ENCODE measurements at regions not wholly inside any gene's neighbourhood (a gene's known extent, or its start where the extent isn't known, plus 50 kb on each side); places are given as distances from the start of the nearest gene placed in this dataset.

DNA sequence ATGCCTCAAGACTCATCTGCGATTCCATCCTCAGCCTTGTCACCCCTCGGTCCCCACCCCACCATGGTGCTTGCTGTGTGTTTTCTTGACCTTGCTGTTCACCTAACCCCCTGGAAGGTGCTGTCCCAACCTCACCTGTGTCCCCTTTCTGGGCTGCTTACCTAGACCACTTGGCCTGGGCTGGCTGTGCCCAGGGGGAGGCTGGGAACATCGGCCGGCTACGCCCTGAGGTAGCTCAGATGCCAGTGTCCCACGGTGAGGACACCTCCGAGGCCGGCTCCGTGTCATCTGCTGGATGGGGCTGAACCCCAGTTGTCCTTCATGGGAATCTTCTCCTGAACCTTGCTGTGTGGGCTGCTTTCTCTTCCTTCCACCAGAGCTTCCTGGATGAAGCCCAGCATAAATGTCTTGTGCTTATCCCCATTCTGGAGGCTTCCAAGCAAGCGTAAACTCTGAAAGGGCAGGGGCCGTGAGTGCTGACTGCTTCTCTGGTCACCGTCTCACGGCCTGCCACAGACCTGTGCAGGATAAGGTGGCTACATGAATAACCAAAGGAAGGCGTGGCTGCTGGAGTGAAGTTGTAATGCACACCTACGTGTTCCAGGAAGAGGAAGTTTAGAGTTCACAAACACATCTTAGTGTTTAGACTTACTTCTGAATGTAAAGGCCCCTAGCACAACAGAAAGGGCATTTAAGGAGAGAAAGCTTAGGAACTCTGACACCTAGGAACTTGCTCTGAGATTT, 724.3 kb downstream of the TBC1D22A start:
- Histone ChIP-seq H3K27ac (ENCODE audit: low read length) (no peak overlapping the region), H3K27me3 (ENCODE audit: control insufficient read depth, insufficient read depth, low read length) (no peaks in the 10 kb centered on the region), H3K4me1 (ENCODE audit: control insufficient read depth, insufficient read depth, low read length) (no peaks in the 10 kb centered on the region), H3K4me3 (ENCODE audit: low read length) (no peak overlapping the region), H3K36me3 (ENCODE audit: control insufficient read depth, insufficient read depth, low read length) (no peaks in the 10 kb centered on the region), H3K9me3 (ENCODE audit: control insufficient read depth, insufficient read depth, low read length) (no peaks in the 10 kb centered on the region)
- no peaks in the 10 kb centered on the region for H3K4me1 Mint-ChIP-seq
- TF ChIP-seq CTCF (IDR thresholded peaks at IDR 0.05), result no peak
- intact Hi-C loops (cut with micrococcal nuclease), result no loop called here
- no peak overlapping the region for H3K27ac Mint-ChIP-seq
- WGBS (ENCODE audit: insufficient coverage), result 84% methylated on average over 15 of the region's 15 CpGs
- H3K9me3 Mint-ChIP-seq, result no peaks in the 10 kb centered on the region
- no peak for ATAC-seq
- no peak overlapping the region for H3K4me3 Mint-ChIP-seq
- no peaks in the 10 kb centered on the region for H3K36me3 Mint-ChIP-seq
- H3K27me3 Mint-ChIP-seq (ENCODE audit: low read depth in 2 of 2), result peaks cover 12 to 16% of the 10 kb centered on the region in 2 donors
- DNase-seq, result no peak

GRCh38 chr22:47484960-47485569, 722.6 kb downstream of the TBC1D22A start:
- no peak for ATAC-seq
- H3K27me3 ChIP-seq (ENCODE audit: control insufficient read depth, insufficient read depth, low read length), result peaks cover 2% of the 10 kb centered on the region
- DNase-seq, result no peak
- H3K36me3 ChIP-seq (ENCODE audit: control insufficient read depth, insufficient read depth, low read length), result no peaks in the 10 kb centered on the region
- H3K27me3 Mint-ChIP-seq (ENCODE audit: low read depth in 2 of 2), result peaks cover 16 to 19% of the 10 kb centered on the region in 2 donors
- no peak overlapping the region for H3K27ac Mint-ChIP-seq
- H3K9me3 Mint-ChIP-seq, result no peaks in the 10 kb centered on the region
- 80% methylated on average over 4 of the region's 4 CpGs for WGBS (ENCODE audit: insufficient coverage)
- no peaks in the 10 kb centered on the region for H3K4me1 Mint-ChIP-seq
- intact Hi-C loops (cut with micrococcal nuclease), result no loop called here
- H3K4me1 ChIP-seq (ENCODE audit: control insufficient read depth, insufficient read depth, low read length), result no peaks in the 10 kb centered on the region
- H3K9me3 ChIP-seq (ENCODE audit: control insufficient read depth, insufficient read depth, low read length), result no peaks in the 10 kb centered on the region
- H3K4me3 Mint-ChIP-seq, result no peak overlapping the region
- no peak overlapping the region for H3K27ac ChIP-seq (ENCODE audit: low read length)
- H3K36me3 Mint-ChIP-seq, result no peaks in the 10 kb centered on the region
- no peak for TF ChIP-seq CTCF (IDR thresholded peaks at IDR 0.05)
- no peak overlapping the region for H3K4me3 ChIP-seq (ENCODE audit: low read length)

DNA sequence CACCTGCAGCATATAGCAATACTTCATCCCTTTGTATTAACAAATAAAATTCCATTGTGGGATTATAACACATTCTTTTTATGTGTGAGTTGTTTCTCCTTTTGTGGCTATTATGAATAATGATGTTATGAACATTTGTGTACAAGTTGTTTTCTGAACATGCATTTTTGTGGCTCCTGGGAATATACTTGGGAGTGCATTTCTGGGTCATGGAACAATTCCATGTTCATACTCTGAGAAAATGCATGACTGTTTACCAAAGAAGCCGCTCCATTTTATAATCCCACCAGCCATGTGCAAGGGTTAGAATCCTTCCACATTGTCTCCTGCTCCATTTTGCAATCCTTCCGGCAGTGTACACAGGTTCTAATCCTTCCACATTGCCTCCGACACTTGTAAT, 713.8 kb downstream of the TBC1D22A start:
- H3K4me1 Mint-ChIP-seq, result peaks cover 6 to 10% of the 10 kb centered on the region in 2 donors
- no peak overlapping the region for H3K4me3 Mint-ChIP-seq
- ATAC-seq, result no peak
- Histone ChIP-seq H3K4me1 (ENCODE audit: control insufficient read depth, insufficient read depth, low read length) (no peaks in the 10 kb centered on the region), H3K36me3 (ENCODE audit: control insufficient read depth, insufficient read depth, low read length) (no peaks in the 10 kb centered on the region), H3K4me3 (ENCODE audit: low read length) (no peak overlapping the region), H3K27ac (ENCODE audit: low read length) (no peak overlapping the region), H3K9me3 (ENCODE audit: control insufficient read depth, insufficient read depth, low read length) (no peaks in the 10 kb centered on the region), H3K27me3 (ENCODE audit: control insufficient read depth, insufficient read depth, low read length) (peaks cover 3% of the 10 kb centered on the region)
- H3K9me3 Mint-ChIP-seq, result no peaks in the 10 kb centered on the region
- no peak overlapping the region for H3K27ac Mint-ChIP-seq
- no peak for TF ChIP-seq CTCF (IDR thresholded peaks at IDR 0.05)
- 100% methylated on average over 2 of the region's 3 CpGs for WGBS (ENCODE audit: insufficient coverage)
- H3K27me3 Mint-ChIP-seq (ENCODE audit: low read depth in 2 of 2), result peaks cover 19 to 48% of the 10 kb centered on the region in 2 donors
- no peak for DNase-seq
- intact Hi-C loops (cut with micrococcal nuclease), result no loop called here
- H3K36me3 Mint-ChIP-seq, result no peaks in the 10 kb centered on the region
